HG02870 (cell line): ENCODE measurements at regions not wholly inside any gene's neighbourhood (a gene's known extent, or its start where the extent isn't known, plus 50 kb on each side); places are given as distances from the start of the nearest gene placed in this dataset.

Experiments
- ATAC-seq: cut with Tn5 transposase; IDR thresholded peaks from one replicate; pipeline ENCODE4 v1.9.1; 2021; ENCODE audit warnings: mild to moderate bottlenecking, moderate library complexity; ENCODE audit not compliant: unreplicated experiment

DNA sequence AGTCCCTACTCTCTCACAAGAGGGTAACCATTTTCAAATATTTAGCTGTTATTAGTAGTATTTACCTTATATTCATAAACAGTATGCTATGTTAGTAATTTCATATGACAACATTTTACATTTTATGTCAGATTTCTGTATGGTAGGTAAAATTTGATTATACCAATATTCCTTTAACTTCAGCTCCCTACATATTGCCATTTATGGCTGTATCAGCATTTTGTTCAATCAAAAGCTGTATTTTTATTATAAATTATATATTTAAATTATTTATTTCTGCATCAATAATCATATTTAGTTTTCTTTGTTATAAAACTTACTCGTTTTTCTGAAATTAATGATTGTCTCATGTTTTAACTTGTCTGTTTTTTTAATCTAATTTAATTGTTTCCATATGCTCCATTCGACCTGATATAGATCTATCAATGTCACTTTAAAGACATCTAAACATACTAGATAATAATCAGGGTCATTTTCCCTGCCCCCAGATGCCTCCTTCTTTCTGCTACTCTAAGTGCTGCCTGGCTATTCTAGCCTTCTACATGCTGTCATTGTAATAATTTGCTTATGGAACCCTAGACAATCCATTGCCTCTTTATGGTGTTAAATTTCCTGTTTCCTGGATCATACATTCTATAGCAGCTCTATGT, 1976.7 kb upstream of the ADGRL3 start:
- ATAC-seq, result no peak

DNA sequence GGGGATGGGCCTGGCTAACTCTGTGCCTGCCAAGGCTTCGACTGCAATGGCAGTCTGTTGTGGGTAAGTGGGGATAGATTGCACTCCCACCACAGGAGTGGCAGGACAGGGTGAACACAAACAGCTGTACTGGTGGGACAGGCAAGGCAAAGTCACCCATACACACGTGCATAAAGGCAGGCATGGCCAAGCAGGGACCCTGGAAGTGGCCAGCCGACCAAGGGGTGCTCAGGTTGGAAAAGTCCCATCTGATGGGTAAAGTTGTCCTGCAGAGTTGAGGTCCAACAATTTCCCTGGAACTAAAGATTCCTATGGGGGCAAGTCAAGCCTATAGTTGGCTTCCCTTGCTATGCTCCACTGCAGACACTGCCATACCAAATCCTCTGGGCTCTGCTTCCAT, 1961.9 kb upstream of the ADGRL3 start:
- ATAC-seq, result no peak

DNA sequence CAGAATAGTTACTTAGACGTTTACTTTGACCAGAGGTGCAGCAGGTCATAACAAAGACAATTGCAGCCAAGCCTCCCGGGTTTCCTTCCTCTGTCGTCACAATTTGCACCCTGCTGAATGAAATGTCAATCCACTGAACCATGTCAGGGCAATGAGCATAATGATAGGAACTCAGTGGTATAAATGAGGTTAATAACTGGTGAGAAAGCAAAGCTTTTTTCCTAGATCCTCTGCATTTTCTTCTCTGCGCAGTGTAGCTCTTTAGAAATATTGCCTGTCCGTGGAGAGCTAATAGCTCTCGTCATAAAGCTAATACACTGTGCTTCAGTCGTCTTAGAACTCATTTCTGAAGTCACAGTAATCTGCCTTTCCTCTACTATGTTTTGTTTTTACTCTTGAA, 1960.1 kb upstream of the ADGRL3 start:
- no peak for ATAC-seq

- ATAC-seq, result no peak
These were observed 1957.1 kb upstream of the ADGRL3 start for GRCh38 chr4:59243038-59243437.

DNA sequence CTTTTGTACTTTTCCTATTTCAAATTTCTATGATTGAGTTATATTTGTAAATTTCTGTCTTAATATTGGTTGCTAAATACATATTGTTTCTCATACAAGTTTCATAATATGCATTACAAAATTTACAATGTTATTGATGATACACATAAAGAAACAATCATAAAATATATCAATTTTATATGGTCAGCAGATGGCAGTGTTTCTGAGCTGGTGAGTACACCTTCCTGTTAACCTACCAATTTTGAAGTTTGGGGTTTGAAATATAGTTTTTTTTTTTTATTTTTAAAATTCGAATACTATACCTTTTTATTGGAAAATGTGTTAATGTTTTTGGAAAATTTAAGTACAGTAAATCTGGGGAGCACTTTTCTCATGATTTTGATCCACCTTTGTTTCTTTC, 1953.1 kb upstream of the ADGRL3 start:
- ATAC-seq, result no peak

- no peak for ATAC-seq
These were observed 1951.8 kb upstream of the ADGRL3 start for GRCh38 chr4:59248313-59248712.

DNA sequence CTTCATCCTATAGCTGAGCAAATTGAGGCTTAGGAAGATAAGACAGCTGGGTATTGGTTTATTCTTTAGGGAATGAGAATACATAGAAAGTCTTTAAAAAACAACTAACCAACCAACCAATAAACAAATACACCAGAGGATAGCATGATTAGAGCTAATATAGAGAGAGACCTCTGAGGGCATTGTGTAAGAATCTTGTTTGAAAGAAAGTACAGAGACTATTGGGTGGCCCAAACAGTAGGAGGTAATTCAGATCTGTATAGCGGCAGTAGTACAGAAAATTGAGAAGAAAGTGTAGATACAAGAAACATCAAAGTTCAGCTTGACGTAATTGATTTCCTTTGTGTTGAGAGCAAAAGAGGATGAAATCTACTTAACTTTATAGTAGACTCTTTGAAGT, 1951.0 kb upstream of the ADGRL3 start:
- ATAC-seq, result no peak

GRCh38 chr4:59258002-59258401, 1942.1 kb upstream of the ADGRL3 start:
- ATAC-seq, result no peak

- ATAC-seq, result no peak
These were observed 1892.5 kb upstream of the ADGRL3 start for GRCh38 chr4:59307609-59308008.

GRCh38 chr4:59314637-59315036, 1885.5 kb upstream of the ADGRL3 start:
- ATAC-seq, result no peak

GRCh38 chr4:59339631-59340030, 1860.5 kb upstream of the ADGRL3 start:
- no peak for ATAC-seq

DNA sequence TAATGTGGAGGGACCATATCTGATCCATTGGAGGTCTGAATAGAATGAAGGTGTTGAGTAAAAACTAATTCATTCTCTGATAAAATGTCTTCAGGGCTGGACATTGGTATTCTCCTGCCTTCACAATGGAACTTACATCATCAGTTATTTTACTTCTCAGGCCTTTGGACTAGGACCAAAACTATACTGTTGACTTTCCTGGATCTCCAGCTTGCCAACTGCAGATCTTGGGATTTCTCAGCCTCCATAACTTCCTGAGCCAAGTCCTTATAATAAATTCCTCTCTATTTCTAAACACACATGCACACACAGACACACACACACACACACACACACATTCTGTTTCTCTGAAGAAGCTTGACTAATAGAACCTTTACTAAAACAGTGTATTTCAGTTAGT, 1858.6 kb upstream of the ADGRL3 start:
- no peak for ATAC-seq

DNA sequence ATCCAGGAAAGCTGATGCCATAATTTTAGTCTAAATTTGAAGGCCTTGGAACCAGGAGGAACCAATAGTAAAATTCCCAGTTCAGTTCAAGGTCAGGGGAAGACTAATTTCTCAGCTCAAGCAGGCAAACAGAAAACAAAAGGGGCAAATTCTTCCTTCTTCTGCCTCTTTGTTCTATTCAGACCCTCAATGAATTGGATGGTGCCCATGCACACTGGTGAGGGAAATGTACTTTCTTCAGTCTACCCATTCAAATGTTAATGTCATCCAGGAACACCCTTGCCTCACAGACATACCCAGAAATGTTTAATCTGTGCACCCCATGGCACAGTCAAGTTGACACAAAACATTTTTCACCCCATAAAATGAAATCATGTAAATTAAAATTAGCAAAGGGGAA, 1851.2 kb upstream of the ADGRL3 start:
- ATAC-seq, result no peak

DNA sequence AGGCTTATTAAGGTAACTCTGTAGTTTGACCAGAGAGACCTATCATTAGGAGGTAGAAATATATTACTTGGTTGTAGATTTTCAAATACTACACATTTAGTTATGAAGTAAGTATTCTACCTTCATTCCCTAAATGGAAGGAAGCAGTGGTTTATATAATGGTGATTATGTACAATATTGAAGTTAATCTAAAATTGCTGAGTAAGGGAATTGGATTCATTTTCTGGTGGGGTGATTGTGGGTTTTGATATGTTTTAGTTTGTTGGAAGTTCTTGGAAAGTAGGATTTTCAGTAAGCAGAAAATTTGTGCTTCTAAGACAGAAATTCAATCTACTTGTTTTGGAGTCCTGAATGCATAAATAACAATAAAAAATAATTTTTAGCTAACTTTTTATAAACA, 1830.9 kb upstream of the ADGRL3 start:
- no peak for ATAC-seq

DNA sequence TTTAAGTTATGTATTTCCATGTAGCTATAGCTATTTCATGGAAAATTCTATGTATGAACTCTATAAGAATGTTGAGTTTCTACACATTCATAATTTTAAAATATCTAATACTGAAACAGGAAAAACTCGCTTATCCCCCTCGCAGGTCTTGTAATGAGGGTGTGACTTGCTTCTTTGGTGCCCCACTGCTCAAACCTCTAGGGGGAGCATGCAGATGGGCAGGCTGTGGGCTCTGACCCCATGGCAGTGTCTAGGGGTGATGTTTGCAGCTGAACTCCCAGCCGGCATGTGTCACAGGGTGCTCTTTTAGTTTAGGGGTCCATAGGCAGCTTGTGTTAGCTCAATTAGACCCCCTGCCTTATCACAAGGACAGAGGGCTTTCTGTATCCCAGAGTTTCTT, 1825.7 kb upstream of the ADGRL3 start:
- no peak for ATAC-seq

DNA sequence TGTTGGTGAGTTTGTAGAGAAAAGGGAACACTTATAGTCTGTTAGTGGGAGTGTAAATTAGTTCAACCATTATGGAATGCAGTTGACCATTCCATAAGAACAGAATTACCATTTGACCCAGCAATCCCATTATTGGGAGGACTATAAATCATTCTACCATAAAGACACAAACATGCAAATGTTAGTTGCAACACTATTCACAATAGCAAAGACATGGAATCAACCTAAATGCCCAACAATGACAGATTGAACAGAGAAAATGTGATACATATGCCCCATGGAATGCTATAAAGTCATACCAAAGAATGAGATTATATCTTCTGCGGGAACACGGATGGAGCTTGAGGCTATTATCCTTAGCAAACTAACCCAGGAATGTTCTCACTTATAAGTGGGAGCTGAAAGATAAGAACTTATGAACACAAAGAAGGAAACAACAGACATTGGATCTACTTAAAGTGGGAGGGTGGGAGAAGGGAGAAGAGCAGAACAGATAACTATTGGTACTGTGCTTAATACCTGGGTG, 1819.2 kb upstream of the ADGRL3 start:
- ATAC-seq, result no peak

- no peak for ATAC-seq
These were observed 1818.5 kb upstream of the ADGRL3 start for GRCh38 chr4:59381591-59381990.

DNA sequence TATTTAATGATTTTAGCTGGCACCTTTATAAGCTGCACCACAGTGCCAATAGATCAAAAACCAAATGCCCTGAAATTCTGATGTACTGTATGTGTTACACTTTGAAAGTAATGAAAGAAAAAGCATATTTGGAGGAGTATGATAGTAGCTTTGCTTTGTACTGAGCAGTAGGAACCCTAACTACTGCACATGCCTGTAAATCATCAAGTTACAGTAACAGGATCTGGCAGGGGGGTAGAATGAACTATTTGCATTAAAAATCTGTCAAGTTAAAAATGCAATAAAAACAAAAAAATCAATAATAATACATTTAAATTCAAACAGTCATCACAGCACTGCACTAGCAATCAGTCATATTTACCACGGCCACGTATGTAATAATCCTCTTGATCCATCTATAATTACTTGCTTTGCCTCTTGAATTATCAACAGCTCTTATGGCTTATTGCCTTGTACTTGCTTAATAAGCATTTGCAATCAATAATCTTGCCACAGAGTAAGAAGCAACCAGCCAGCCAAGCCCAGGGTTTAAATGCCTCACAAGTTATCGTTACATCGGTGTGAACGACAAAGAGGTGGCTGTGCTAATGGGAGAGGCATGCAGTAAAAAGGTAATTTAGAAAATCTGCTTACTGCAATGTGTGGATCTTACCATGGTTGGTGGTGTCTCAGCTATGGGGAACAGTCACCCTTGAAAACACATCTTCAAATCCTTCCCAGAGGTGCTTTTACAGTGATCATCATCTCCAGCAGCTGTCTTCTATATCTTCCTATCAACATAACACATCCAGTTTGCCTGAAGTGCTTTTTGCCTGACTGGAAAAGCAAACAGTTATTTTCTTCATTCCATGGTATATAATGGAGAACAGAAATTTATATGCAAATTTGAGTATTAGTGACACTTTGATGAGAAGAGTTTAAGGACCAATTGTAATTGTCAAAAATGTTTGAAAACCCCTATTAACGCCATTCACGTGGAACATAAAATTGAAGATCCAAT, 1812.1 kb upstream of the ADGRL3 start:
- no peak for ATAC-seq

- ATAC-seq, result no peak
These were observed 1806.3 kb upstream of the ADGRL3 start for GRCh38 chr4:59393780-59394179.

DNA sequence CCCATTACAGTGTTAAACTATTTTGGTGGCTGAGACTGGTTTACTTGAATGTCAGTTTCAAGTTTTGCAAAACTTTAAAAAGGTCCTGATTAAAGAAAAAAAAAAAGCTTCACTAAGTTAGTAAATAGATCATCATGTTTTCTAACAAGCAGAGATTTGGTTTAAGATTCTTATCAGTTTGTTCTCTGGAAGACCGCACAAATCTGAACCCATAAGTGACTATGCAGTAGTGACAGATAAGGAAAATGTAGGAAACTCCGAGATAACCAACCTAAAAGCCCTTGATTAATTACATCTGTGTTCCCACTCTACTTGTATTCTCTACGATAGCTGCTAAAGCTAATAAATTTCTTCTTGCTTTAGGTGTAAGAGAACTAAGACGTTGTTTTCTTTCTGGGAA, 1799.8 kb upstream of the ADGRL3 start:
- no peak for ATAC-seq

GRCh38 chr4:59409647-59410046, 1790.5 kb upstream of the ADGRL3 start:
- ATAC-seq, result no peak

DNA sequence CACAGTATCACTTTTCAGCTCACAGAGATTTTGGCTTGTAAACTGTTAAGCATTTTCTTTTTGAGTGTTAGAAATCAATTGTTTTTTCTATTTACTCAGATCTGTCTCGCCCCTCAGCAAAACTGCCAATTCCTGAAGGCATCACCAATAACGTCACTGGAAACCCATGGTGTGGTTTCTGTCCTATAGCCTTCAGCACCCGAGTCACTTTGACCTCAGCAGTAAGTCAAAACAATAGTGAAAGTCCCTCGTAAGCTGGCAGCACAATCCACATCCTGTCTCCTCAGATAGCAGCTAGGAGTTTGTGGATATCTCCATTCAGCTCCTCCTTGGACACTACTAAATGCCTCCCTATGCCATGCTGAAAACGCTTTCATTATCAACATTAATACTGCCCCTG, 1787.4 kb upstream of the ADGRL3 start:
- ATAC-seq, result no peak
